H1 (cell line): ENCODE measurements at regions not wholly inside any gene's neighbourhood (a gene's known extent, or its start where the extent isn't known, plus 50 kb on each side); places are given as distances from the start of the nearest gene placed in this dataset.

Experiments
- CEBPB ChIP-seq: IDR thresholded peaks from 2 replicates; pipeline ENCODE4 v1.6.1; 2012; ENCODE audit warnings: low read depth, low read length
- CHD7 ChIP-seq: fragments of 300-600 bp; sonication (generic); IDR thresholded peaks from 2 replicates; pipeline ENCODE4 v1.7.1; 2012; ENCODE audit warnings: low read length, moderate library complexity, mild to moderate bottlenecking, inconsistent platforms; ENCODE audit not compliant: insufficient replicate concordance
- CREB1 ChIP-seq: IDR thresholded peaks from 2 replicates; pipeline ENCODE4 v1.6.1; 2012; ENCODE audit warnings: inconsistent platforms
- JUND ChIP-seq: IDR thresholded peaks from 2 replicates; pipeline ENCODE4 v1.6.1; 2011; ENCODE audit warnings: mild to moderate bottlenecking, improper control_type of control experiment, low read length
- NANOG ChIP-seq: IDR thresholded peaks from 2 replicates; pipeline ENCODE4 v1.6.1; 2011; ENCODE audit warnings: low read length, low read depth, mild to moderate bottlenecking, inconsistent platforms; ENCODE audit not compliant: insufficient read depth, poor library complexity, severe bottlenecking
- RAD21 ChIP-seq, 2 experiments: IDR thresholded peaks in 1 of 2; conservative IDR thresholded peaks in 1 of 2; 2 replicates each; pipeline ENCODE4 v1.6.1; 2011; ENCODE audit warnings: low read depth in 2 of 2, low read length in 2 of 2, improper control_type of control experiment in 1 of 2, inconsistent platforms in 1 of 2, mild to moderate bottlenecking in 1 of 2, moderate library complexity in 1 of 2
- SAP30 ChIP-seq: fragments of 300-600 bp; sonication (generic); IDR thresholded peaks from 2 replicates; pipeline ENCODE4 v1.7.1; 2012; ENCODE audit warnings: low read length, moderate library complexity, mild to moderate bottlenecking, inconsistent platforms; ENCODE audit not compliant: insufficient read depth, insufficient replicate concordance
- SRF ChIP-seq: IDR thresholded peaks from 2 replicates; pipeline ENCODE4 v1.6.1; 2011; ENCODE audit warnings: mild to moderate bottlenecking, low read depth, low read length, moderate library complexity
- SUZ12 ChIP-seq: fragments of 200-600 bp; sonication (generic); IDR thresholded peaks from 2 replicates; pipeline ENCODE4 v1.6.1; 2012; ENCODE audit warnings: mild to moderate bottlenecking, inconsistent platforms, low read length, moderate library complexity, mixed read lengths

- TF ChIP-seq CHD7 (no peak), SAP30 (no peak), CEBPB (no peak), CREB1 (no peak), JUND (no peak), NANOG (no peak), SRF (no peak), SUZ12 (no peak), RAD21 (IDR thresholded peaks at IDR 0.05 in 1 of 2, conservative IDR thresholded peaks at IDR 0.05 in 1 of 2; ENCODE audit: low read depth in 2 of 2, low read length in 2 of 2) (no peak)
Observed at GRCh38 chr4:128579154-128579853, 230.2 kb upstream of the JADE1 start (continued).
